Hypothalamus (tissue), 51 donors: ENCODE measurements at regions not wholly inside any gene's neighbourhood (a gene's known extent, or its start where the extent isn't known, plus 50 kb on each side); places are given as distances from the start of the nearest gene placed in this dataset.

Experiments used
- DNase-seq, 51 donors: peaks; one replicate each; lab custom pipeline; 2025; lab: John Stamatoyannopoulos, UW

- no peak for DNase-seq
These were observed 63.6 kb upstream of the PPARA start for GRCh38 chr22:46086577-46087335.

GRCh38 chr22:46087336-46087690 lies 63.0 kb upstream of the PPARA start:
- no peak for DNase-seq

- peak in 48 of 51 donors; percentile 51 to 99 (median 92) for DNase-seq
These were observed 62.5 kb upstream of the PPARA start for GRCh38 chr22:46087816-46088277.

- DNase-seq, result peak in 5 of 51 donors; percentile 42 to 68 (median 54)
These were observed 61.6 kb upstream of the PPARA start for GRCh38 chr22:46088541-46089311.

- DNase-seq, result no peak
These were observed 60.8 kb upstream of the PPARA start for GRCh38 chr22:46089426-46090035.

GRCh38 chr22:46090036-46090591 lies 60.2 kb upstream of the PPARA start:
- DNase-seq, result no peak

- DNase-seq, result no peak
These were observed 59.6 kb upstream of the PPARA start for GRCh38 chr22:46090631-46091201.

- DNase-seq, result no peak
These were observed 58.9 kb upstream of the PPARA start for GRCh38 chr22:46091277-46091977.

DNA sequence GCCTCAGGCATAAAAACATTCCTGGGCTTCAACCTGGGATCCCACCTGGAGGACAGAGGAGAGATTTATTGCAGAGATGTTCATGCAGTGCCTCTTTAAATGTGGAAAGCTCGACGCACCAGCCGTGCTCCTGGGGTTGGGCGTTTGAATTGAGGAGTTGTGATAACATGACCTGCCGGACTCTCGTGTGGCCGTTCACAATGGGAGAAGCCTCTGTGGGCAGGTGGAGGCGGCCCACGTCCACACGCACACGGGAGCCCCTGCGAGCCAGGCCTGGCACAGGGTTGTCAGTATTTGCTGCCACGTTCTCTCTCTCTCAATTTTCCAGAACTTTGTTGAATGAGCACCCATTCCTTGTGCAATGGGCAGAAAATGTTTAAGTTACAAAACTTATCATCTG lies 58.3 kb upstream of the PPARA start:
- no peak for DNase-seq

DNA sequence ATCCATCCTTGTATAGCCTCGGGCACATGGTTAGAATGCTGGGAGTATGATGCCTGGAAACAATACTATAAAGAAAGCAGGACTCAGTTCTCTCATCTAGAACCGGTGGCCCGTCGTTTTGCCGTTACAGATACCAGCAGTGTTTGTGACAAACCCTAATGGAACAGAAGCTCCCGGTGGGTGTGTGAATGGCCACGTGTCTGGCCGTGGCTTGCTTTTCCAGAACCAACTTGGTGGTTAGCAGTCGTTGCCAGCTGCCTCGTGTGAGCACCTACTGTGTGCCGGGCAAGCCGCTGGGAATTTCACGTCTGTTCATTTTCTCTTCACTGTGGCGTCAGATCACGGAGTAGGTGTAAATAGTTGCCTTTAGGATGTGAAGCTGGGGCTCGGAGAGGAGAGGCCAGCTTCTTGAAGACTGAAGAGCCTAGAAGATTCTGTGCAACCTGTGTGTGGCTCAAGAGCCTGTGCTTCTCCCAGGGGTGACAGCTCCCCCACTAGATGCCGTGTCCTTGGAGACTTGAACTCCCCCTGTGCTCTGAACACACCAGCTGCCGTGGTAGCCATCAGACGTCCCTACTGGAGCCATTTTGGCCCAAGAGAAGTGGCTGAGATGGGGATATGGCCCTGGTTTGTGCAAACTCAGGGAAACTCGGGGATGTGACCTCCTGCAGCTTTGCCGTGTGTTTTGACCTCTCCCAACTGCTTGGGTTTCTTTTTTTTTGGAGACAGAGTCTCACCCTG lies 57.5 kb upstream of the PPARA start:
- DNase-seq, result no peak

DNA sequence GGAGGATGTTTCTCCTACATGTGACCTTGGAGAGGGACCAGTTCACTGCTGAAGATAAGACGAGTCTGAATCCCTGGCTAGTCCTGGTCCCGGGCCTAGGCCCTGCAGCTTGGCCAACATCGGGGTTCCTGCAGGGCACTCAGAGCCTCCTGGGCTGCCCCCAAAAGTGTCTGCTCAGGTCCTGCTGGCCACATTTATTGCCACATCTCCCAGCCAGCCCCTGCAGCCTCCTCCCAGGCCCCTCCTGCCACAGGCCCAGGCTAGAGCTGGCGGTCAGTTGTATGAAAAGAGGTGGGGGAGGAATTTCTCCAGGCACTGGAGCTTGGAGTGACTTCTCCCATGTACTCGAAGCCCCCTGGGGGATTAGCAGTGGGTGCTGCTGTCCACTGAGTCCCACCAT lies 56.5 kb upstream of the PPARA start:
- no peak for DNase-seq

- no peak for DNase-seq
These were observed 55.6 kb upstream of the PPARA start for GRCh38 chr22:46094676-46095075.

DNA sequence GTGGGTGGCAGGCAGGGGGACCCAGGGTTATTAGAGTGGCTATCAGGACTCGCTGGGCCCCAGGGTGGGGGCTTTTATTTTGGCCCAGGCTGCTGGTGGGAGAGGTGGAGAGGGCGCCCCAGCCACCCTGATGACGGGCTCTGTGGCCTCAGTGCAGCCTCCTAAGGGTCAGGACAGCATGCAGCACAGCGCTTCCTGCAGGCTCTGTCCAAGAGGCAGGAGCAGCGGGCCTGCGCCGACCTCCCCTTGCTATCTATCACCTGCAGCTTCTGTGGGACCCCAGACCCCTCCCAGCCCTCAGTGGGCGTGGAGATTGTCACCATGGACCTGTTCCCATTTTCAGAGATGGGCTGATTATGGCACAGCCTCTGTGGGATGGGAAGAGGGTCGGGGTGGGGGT lies 54.3 kb upstream of the PPARA start:
- no peak for DNase-seq

DNA sequence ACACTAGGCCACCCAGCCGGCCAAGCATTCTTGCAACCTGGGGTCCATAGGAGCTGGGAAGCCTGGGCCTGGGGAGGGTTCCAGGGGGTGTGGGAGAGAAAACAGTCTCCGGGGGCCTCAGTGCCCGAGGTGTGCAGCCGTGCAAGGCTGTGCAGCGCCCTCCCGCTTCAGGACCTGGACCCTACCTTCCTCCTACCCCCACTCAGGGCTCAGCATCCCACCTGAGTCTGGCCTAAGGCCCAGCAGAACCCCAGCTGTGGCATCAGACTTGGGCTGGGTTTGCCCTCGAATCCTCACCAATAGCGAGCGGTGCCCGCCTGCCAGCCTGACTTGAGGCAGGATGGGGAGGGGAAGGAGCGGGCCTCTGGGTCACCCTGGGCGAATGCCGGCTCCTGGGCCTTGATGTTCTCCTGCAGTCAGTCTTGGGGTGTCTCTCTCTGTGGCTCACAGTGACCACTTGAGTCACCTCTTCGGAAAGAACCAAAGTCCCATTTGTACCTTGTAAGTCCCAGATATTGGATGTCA lies 53.6 kb upstream of the PPARA start:
- no peak for DNase-seq

- no peak for DNase-seq
These were observed 52.9 kb upstream of the PPARA start for GRCh38 chr22:46097268-46097900.

GRCh38 chr22:46098525-46099475 lies 51.5 kb upstream of the PPARA start:
- DNase-seq, result no peak

DNA sequence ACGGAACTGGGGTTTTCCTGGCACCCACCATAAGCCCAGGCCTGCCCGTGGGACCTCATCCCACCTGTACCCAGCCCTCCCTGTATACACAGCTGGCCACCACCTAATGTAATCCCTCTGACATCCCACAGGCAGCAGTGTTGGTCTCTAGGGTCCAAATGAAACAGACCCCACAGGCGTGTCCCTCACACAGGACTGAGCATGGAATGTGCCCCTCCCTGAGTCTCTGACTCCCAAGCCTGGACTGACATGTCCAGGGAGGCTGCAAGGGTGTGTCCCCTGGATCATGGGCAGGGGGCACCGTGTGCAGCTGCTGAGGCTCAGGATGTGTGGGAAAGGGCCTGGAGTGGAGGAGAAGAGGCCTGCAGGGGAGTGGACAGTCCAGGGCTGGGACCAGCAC lies 50.6 kb upstream of the PPARA start:
- DNase-seq, result no peak
